ENCODE measurements at regions not wholly inside any gene's neighbourhood (a gene's known extent, or its start where the extent isn't known, plus 50 kb on each side); places are given as distances from the start of the nearest gene placed in this dataset.

DNA sequence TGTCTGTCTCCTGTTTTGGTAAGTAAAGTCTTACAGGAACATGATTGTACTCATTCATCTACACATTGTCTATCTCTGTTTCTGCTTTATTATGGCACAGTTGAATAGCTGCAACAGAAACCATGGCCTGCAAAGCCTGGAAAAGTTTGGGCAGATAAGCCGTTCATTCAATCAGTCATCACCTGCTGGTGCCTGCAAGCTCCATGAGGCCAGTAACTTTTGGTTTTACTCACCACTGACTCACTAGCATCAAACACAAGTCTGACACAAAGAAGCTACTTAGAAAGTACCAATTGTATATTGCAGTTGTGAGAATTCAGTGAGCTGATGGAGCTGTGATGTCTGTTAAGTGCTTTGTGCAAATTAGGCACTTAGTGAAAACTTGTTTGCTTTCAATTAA is 373.6 kb upstream of the SGCD start:
- no peaks in the 10 kb centered on the region for H4K20me1 ChIP-seq (ENCODE audit: insufficient read depth, low read length)
- no peak overlapping the region for H3K9ac ChIP-seq (ENCODE audit: low read length)
- H3K9me3 ChIP-seq (replicated peaks; ENCODE audit: insufficient read depth, low read length) = no peaks in the 10 kb centered on the region
- H3K4me2 ChIP-seq (ENCODE audit: low read depth, low read length) = no peak overlapping the region
- no peaks in the 10 kb centered on the region for H3K4me1 ChIP-seq (ENCODE audit: low read length)
- no peaks in the 10 kb centered on the region for H3K79me2 ChIP-seq (ENCODE audit: low read length)
- DNase-seq = no peak
- TF ChIP-seq, protein P1, sequence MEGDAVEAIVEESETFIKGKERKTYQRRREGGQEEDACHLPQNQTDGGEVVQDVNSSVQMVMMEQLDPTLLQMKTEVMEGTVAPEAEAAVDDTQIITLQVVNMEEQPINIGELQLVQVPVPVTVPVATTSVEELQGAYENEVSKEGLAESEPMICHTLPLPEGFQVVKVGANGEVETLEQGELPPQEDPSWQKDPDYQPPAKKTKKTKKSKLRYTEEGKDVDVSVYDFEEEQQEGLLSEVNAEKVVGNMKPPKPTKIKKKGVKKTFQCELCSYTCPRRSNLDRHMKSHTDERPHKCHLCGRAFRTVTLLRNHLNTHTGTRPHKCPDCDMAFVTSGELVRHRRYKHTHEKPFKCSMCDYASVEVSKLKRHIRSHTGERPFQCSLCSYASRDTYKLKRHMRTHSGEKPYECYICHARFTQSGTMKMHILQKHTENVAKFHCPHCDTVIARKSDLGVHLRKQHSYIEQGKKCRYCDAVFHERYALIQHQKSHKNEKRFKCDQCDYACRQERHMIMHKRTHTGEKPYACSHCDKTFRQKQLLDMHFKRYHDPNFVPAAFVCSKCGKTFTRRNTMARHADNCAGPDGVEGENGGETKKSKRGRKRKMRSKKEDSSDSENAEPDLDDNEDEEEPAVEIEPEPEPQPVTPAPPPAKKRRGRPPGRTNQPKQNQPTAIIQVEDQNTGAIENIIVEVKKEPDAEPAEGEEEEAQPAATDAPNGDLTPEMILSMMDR (IDR thresholded peaks at IDR 0.05; ENCODE audit: low read length) = no peak
- TF ChIP-seq EZH2 (optimal IDR thresholded peaks at IDR 0.05; ENCODE audit: low read depth, low read length) = no peak
- H3K36me3 ChIP-seq (replicated peaks; ENCODE audit: insufficient read depth, low read length) = no peaks in the 10 kb centered on the region
- H3F3A ChIP-seq (ENCODE audit: insufficient read depth, low read length) = no peaks in the 10 kb centered on the region
- no peak overlapping the region for H3K27ac ChIP-seq (ENCODE audit: low read length)
- H3K4me3 ChIP-seq (ENCODE audit: low read length) = no peak overlapping the region
- H3K27me3 ChIP-seq (replicated peaks; ENCODE audit: insufficient read depth, low read length) = no peaks in the 10 kb centered on the region
- no peaks in the 10 kb centered on the region for H3K9me2 ChIP-seq (replicated peaks; ENCODE audit: insufficient read depth, low read length)
- H2AFZ ChIP-seq (ENCODE audit: low read length) = no peak overlapping the region

- Histone ChIP-seq H3K9me3 (replicated peaks; ENCODE audit: insufficient read depth, low read length) (no peaks in the 10 kb centered on the region), H3F3A (ENCODE audit: insufficient read depth, low read length) (no peaks in the 10 kb centered on the region), H3K36me3 (replicated peaks; ENCODE audit: insufficient read depth, low read length) (no peaks in the 10 kb centered on the region), H4K20me1 (ENCODE audit: insufficient read depth, low read length) (no peaks in the 10 kb centered on the region), H3K4me1 (ENCODE audit: low read length) (no peaks in the 10 kb centered on the region), H3K9ac (ENCODE audit: low read length) (no peak overlapping the region), H3K27ac (ENCODE audit: low read length) (no peak overlapping the region), H3K27me3 (replicated peaks; ENCODE audit: insufficient read depth, low read length) (no peaks in the 10 kb centered on the region), H3K9me2 (replicated peaks; ENCODE audit: insufficient read depth, low read length) (no peaks in the 10 kb centered on the region), H2AFZ (ENCODE audit: low read length) (no peak overlapping the region), H3K4me3 (ENCODE audit: low read length) (no peak overlapping the region), H3K79me2 (ENCODE audit: low read length) (no peaks in the 10 kb centered on the region), H3K4me2 (ENCODE audit: low read depth, low read length) (no peak overlapping the region)
- DNase-seq = no peak
- TF ChIP-seq EZH2 (optimal IDR thresholded peaks at IDR 0.05; ENCODE audit: low read depth, low read length) (no peak), EZH2phosphoT487 (IDR thresholded peaks at IDR 0.05; ENCODE audit: low read length) (no peak)
- TF ChIP-seq, protein P1 (IDR thresholded peaks at IDR 0.05; ENCODE audit: low read length) = no peak
Measured at GRCh38 chr5:155954701-155955445, 372.1 kb upstream of the SGCD start.

GRCh38 chr5:155957884-155958283 is 369.1 kb upstream of the SGCD start:
- Histone ChIP-seq H2AFZ (ENCODE audit: low read length) (no peak overlapping the region), H3K4me1 (ENCODE audit: low read length) (no peaks in the 10 kb centered on the region), H3K79me2 (ENCODE audit: low read length) (no peaks in the 10 kb centered on the region), H3K4me2 (ENCODE audit: low read depth, low read length) (no peak overlapping the region), H3F3A (ENCODE audit: insufficient read depth, low read length) (no peaks in the 10 kb centered on the region), H4K20me1 (ENCODE audit: insufficient read depth, low read length) (no peaks in the 10 kb centered on the region), H3K9ac (ENCODE audit: low read length) (no peak overlapping the region), H3K4me3 (ENCODE audit: low read length) (no peak overlapping the region), H3K9me3 (replicated peaks; ENCODE audit: insufficient read depth, low read length) (no peaks in the 10 kb centered on the region), H3K36me3 (replicated peaks; ENCODE audit: insufficient read depth, low read length) (no peaks in the 10 kb centered on the region), H3K9me2 (replicated peaks; ENCODE audit: insufficient read depth, low read length) (no peaks in the 10 kb centered on the region), H3K27me3 (replicated peaks; ENCODE audit: insufficient read depth, low read length) (no peaks in the 10 kb centered on the region), H3K27ac (ENCODE audit: low read length) (no peak overlapping the region)
- TF ChIP-seq EZH2phosphoT487 (IDR thresholded peaks at IDR 0.05; ENCODE audit: low read length) (no peak), EZH2 (optimal IDR thresholded peaks at IDR 0.05; ENCODE audit: low read depth, low read length) (no peak)
- TF ChIP-seq, protein P1 (IDR thresholded peaks at IDR 0.05; ENCODE audit: low read length) = no peak
- DNase-seq = no peak

All from MM.1S (cell line).